NCI-H2107 treated with DMSO at 0.1 percent for 48 hours (cell line): ENCODE measurements at regions not wholly inside any gene's neighbourhood (a gene's known extent, or its start where the extent isn't known, plus 50 kb on each side); places are given as distances from the start of the nearest gene placed in this dataset.

Experiments used
- DNase-seq: peaks from one replicate; lab custom pipeline; 2025; ENCODE audit not compliant: unreplicated experiment; lab: John Stamatoyannopoulos, UW

GRCh38 chr3:164179110-164179774 lies 899.1 kb downstream of the SI start:
- no peak for DNase-seq

DNA sequence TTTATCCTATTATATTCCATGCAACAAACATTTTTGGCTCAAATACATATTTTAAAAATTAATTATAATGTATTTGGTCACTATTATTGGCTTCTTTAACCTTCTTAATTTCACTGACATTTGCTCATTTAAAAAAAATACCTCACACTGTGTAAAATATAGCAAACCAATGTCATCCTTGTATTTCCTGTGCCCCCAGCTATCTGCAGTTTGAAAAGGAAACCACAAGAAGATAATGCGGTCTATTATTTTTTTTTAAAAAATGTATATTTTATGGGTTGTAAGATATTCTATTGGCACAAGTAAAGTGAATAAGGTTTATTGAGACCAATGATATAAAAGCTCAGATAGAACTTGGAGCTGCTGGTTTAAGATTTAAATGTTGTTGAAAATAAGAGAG lies 904.2 kb downstream of the SI start:
- DNase-seq = no peak

DNA sequence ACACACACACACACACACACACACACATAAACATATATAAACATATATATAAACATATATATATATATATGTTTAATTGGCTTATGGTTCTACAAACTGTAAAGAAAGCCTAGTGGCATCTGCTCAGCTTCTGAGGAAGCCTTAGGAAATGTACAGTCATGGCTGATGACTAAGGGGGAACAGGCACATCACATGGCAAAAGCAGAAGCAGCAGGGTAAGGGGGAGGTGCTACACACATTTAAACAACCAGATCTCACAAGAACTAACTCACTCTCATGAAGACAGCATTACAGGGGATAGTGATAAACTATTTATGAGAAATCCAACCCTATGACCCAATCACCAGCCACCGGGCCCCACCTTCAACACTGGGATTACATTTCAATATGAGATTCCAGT lies 922.9 kb downstream of the SI start:
- no peak for DNase-seq

DNA sequence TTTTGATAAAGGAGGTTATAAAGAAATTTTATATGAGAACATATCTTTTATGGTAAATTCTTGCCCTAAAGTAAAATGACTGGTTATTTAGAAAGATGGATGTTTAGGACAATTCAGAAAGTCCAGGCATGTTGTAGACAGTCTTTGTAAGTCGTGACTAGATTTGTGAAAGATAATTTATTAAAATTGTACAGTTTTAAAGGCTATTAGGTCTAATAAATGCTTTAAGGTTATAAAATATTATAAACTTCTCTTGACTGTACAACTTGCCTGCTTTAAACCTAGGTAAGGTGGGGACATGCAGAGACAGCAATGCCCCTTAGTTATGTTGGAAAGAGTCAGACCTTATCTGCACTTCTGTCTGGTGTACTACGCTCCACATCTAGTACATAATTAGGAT lies 933.5 kb downstream of the SI start:
- DNase-seq = no peak

DNA sequence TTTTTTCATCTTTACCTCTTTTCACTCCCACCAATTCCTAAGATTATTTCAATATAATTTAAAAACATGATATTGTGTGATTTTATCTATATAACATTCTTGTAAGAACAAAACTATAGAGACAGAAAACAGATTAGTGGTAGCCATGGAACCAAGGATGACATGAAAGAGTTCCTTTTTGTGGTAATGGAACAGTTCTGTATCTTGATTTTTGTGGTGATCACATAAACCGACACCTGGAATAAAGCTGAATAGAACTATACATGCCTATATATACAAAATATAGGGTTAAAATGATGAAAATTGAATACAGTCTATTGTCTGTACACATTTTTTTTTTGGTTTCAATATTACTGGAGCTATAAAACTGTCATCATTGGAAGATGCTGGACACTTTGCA lies 945.4 kb downstream of the SI start:
- no peak for DNase-seq

- no peak for DNase-seq
Observed at GRCh38 chr3:164113371-164114332, 964.6 kb downstream of the SI start.

GRCh38 chr3:164096352-164096751 lies 981.9 kb downstream of the SI start:
- DNase-seq = no peak

DNA sequence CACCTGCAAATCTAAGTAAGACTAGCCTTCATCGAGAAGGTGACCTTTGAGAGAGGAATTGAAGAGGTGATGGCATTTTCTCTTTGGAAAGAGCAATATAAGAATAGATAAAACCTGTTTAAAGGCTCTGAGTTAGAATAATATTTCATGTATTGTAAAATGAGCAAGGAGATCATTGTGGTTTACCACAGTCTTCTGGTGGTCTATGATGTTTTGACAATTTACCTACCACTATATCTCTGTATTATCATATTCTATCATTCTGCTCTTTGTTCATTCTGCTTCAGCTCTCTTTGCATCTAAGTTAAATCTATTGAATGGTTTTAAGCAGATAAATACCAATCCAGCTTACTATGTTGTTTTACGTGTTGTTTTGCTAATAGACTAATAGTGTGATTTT lies 982.3 kb downstream of the SI start:
- DNase-seq = no peak

DNA sequence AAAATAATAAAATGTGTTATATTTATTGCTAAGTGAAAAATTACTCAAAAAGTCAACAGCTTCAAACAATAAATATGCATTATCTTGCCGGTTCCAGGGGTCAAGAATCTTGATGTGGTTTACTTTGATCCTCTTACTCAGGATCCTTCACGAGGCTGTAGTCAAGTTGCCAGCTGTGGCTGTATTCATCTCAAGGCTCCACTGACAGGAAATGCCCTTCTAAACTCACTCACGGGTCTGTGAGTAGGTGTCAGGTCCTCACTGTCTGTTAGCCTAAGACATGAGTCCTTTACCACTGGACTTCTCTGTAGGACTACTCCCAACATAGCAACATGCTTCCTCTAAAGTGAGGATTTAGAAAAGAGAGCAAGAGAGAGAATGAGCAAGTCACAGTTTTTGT lies 983.0 kb downstream of the SI start:
- DNase-seq = no peak

- no peak for DNase-seq
Observed at GRCh38 chr3:164094546-164094945, 983.8 kb downstream of the SI start.

DNA sequence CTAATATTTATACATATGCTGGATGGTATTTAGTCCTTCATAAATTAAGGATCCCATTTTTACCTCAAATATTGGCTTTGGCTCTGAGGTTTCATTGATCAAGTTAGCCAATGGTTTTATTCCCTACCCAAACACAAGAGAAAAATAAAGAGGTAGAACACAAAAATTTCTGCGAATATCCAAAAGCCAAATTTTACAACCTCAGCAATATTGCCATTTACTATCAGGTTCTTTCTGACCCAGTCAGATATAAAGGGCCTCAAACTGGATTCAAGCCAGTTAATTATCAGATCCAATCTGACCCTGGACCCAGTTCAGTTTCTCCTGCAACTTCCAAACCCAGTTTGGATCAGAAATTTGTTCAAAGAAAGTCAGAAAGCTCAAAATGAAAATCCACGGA lies 998.1 kb downstream of the SI start:
- DNase-seq = no peak

GRCh38 chr3:164064298-164064697 lies 1014.0 kb downstream of the SI start:
- no peak for DNase-seq

- DNase-seq = no peak
Observed at GRCh38 chr3:164060923-164061322, 1017.4 kb downstream of the SI start.

DNA sequence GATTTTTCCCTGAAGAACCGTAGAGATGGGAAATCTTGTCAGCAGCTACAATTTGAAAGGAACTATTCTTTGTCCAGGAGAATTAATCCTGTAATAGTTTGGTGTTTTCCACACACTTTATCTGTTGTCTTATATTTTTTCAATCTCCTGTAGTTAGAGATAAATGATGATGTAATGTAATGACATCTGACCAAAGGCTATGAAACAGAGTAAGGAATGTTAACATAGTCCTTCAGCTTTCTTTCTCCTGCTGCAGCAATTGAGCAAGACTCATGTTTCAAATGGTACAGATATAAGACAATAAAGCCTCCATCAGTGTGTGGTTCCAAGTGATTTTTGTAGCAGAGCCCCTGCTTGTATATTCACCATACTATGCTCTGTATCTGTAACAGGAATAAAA lies 1028.4 kb downstream of the SI start:
- no peak for DNase-seq

- DNase-seq = no peak
Observed at GRCh38 chr3:164048451-164048850, 1029.8 kb downstream of the SI start.

- DNase-seq = no peak
Observed at GRCh38 chr3:164040991-164041390, 1037.3 kb downstream of the SI start.

GRCh38 chr3:164030194-164030593 lies 1048.1 kb downstream of the SI start:
- no peak for DNase-seq

DNA sequence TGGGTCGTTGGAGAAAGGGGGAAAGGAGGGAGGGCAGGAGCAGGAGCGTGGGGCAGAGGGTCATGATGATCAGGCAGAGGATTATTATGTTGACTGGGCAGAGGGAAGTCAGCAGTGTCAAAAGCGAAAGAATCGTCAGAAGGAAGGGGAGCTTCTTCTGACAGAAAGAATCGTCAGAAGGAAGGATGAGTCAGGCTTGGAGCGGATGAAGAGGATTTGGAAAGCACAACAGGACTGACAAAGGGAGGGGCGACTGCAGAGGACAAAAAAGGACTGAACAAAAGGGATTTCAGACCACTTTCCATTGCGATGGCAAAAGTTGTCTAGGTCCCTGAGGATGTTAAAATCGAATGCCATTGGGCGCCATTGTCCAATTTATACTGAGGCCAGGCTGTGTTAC lies 1053.5 kb downstream of the SI start:
- no peak for DNase-seq

DNA sequence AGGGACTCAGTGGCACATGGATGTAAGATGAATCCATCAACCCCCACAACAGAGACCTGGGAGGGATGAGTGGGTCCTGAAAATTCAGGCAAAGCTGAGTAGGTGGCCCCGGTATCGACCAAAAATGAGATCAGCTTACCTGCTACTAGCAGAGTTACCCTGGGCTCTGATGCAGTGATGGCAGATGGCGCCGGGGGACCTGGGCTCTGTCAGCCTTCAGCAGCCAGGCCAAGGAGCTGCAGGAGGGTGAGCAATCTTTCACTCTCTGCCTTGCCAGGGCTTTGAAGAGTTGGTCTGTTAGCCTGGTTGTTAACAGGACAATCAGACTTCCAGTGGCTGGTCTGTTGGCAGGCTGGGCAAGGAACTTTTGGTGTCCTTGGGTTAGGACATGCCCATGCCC lies 1054.8 kb downstream of the SI start:
- DNase-seq = no peak

DNA sequence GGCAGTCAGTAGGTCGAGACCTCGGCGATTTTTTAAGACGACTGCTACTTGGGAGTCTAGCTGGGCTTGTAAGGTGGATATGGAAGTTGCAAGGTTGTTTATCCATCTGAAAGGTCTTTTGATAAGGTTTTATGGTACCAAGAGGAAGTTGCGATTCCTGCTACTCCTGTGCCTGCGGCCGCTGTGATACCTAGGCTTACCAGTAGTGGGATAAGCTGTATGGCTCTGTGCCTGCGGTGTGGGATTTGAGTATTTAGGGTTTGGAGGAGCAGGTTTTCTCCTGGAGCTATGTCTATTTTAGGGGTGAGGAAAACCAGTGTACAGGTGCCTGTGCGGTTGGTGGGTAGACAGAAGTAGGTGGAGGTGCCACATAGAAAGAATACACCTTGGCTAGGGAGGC lies 1059.8 kb downstream of the SI start:
- DNase-seq = no peak

DNA sequence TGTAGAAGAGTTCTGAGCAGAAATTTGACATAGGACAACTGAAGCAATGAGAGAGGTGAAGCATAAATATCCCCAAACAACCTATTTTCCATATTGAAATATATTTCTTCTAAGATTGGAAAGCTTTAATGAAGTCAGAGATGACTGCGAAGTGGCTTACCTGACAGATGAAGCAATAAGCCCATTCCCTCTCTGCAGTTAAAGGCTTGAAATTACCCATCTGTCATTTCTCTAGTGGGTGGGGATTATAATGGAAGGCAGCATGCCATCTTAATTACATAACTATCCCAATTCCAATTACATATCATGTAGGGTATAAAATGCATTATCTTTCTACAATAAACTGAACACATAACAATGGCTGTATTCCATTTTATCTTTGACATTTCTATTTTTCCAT lies 1070.5 kb downstream of the SI start:
- no peak for DNase-seq

GRCh38 chr3:164004205-164004604 lies 1074.1 kb downstream of the SI start:
- DNase-seq = no peak
